Medulla oblongata (tissue), 1 donor: ENCODE measurements at regions not wholly inside any gene's neighbourhood (a gene's known extent, or its start where the extent isn't known, plus 50 kb on each side); places are given as distances from the start of the nearest gene placed in this dataset.
A peak's percentile ranks its signal among the peaks of the same experiment; 100 is the strongest.

Experiments used
- DNase-seq: peaks from one replicate; pipeline ENCODE4 v3.0.0-alpha.2; 2015; ENCODE audit errors: extremely low spot score

DNA sequence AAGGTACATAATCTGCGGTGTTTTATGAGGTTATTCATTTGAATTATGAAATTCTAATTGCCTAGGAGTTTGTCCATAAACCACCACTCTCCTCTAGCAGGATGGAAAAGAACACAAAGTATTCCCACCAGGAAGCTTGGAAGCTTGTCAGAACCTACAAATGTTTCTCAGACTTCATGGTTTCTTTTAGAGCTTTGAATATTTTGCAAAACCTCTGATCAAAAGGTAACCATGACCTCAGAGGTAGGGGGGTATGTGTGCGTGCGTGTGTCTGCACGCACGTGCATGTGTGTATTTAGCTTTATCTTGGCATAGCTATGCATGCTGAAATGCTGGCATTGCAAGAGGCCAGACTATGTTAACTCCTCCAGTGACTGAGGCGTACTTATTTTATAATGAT is 847.0 kb downstream of the TLE1 start:
- DNase-seq: peak; percentile 11

DNA sequence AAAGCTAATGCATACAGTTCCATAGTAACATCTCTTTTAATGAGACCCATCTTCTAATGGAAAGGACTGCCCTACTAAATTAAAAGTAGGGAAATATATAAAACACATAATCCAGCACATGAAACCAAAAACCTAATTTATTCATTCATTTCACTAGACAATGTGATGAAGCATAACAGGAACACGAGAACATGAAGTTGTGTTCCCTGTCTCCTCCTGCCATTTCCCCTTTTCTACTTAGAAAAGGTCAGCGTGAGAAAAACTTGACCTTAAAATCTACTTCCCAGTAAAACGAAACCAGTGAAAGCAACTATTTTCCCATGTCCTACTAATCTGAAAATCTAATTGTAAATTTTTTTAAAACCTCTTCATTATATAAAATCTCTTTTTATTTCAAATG is 847.5 kb downstream of the TLE1 start:
- DNase-seq: no peak

DNA sequence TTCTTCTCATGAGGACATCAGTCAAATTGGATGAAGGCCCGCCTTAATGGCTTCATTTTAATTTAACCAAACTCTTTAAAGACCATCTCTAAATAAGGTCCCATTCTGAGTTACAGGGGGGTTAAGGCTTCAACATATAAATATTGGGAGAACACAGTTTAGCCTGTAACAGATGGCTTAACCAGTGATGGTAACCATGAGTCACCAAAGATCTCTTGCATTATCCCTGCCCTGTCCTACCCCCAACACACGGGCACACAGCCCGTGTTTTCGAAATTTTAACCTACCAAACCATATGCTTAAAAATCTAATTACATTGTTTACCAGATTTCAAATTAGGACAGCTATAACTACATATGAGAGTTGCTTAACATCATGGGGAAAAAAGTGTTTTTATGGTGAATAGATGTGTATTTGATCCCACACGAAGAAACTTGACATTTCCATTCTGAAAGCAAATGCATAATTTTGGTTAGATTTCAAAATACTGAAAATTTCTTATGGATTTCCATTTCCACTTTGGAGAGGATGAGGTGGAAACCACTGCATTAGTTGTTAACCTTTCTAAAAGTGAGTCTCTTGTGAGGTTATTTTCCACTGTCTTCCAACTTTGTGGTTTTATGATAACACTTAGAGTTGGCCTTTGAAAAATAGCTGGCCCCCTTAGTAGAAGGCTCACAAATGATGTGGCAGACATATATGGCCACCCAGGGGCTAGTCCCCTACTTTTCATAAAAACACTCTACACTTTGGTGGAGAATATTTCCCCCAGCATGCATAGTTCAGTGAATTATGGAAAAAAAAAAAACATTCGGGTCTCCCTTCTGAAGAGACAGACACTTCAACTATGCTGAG is 849.3 kb downstream of the TLE1 start:
- no peak for DNase-seq

DNA sequence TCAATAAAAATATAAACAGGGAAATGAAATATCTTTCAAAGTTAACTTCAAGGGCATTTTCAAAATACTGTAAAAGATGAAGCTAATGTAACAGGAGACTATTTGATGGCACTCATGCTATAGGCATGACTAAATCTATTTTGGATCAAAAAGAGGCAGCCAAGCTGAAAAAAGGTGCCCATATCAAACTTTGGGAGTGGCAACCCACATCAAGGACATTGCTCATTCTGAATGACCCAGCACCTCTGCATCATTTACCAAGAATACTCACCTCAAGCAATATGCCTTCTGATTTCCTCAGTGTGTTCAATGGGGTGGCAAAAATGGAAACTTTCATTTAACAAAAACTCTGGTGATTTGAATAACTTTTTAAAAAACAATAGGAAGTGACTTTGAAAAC is 853.3 kb downstream of the TLE1 start:
- no peak for DNase-seq

DNA sequence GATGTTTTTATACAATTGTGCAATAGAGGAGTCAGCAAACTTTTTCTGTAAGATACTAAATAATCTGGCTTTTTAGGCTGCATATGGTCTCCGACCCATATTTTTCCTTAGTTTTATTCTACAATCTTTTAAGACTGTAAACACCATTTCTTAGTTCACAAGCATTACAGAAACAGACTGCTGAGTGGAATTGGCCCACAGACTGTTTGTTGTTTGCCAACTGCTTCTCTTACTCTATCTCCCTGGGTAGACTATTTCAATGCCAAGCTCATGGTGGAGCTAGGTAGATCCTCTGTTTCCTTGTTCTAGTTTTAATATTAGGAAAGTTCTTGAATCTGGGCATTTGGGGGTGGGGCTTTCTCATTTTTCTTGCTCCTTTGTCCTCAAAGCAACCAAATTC is 857.6 kb downstream of the TLE1 start:
- DNase-seq: no peak

DNA sequence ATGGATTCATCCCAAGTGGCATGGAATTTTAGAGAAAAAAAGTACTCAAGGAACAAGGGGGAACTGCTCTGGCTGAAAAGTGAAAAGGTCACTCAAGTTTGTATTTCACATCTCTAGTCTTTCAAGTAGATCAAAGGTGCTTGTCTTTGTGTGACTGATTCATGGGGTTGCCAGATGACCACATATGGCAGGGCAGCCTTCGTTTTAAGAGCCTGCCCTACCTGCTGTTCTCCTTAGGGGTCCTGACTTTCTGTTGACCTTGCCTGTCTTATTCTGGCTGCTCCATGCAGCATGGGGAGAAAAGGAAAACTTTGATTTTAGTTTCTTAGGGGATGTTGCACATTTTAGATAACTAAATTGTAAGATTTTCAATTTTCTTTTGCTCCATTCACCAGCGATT is 877.7 kb downstream of the TLE1 start:
- no peak for DNase-seq

DNA sequence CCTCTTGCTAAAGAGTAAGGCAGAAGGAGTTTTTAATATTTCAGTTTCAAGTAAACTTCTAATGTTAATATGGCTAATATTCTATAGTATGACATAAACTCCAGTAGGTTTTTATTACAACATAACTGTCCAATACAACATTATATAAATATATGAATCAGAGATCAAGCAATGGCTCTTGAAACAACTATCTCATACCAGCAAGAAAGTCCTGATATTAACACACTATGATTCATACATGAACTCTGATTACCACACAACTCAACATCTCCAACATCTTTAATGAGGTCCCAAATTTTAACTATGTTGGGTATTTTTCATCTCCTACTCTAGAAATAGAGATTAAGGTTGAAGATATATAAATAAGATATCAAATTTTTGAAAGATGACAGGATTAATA is 878.3 kb downstream of the TLE1 start:
- no peak for DNase-seq

DNA sequence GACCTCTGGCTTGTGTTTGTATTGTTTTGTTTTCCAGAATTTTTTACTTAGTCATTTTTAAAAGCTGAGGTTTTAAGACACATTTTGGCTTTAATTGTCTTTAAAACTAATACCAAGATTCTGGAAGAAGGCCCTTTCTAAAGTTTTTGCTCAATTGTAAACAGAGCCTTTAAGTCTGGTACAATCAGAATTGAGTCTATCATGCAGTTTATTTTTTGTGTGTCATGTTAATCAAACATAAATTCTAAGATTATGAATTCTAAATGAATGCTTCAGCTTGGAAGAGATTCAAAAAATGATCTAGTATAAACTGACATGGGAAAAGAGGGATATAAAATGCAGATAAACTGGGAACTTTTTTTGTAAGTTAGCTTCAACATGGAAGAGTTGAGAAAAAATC is 882.7 kb downstream of the TLE1 start:
- DNase-seq: no peak

DNA sequence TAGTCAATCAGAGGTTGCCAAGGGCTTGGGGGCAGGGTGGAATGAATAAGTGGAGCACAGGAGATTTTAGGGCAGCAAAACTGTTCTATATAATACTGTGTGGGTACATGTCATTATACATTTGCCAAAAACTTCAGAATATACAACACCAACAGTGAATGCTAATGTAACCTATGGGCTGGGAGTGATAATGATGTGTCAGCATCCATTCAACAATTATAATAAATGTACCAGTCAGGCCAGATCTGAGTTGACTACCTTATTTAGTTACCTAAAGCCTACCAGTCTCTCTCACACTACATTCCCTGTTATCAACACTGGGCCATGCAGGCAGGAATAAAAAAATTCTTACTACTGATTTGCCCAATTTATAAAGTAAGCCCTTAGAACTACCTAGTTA is 884.5 kb downstream of the TLE1 start:
- no peak for DNase-seq

DNA sequence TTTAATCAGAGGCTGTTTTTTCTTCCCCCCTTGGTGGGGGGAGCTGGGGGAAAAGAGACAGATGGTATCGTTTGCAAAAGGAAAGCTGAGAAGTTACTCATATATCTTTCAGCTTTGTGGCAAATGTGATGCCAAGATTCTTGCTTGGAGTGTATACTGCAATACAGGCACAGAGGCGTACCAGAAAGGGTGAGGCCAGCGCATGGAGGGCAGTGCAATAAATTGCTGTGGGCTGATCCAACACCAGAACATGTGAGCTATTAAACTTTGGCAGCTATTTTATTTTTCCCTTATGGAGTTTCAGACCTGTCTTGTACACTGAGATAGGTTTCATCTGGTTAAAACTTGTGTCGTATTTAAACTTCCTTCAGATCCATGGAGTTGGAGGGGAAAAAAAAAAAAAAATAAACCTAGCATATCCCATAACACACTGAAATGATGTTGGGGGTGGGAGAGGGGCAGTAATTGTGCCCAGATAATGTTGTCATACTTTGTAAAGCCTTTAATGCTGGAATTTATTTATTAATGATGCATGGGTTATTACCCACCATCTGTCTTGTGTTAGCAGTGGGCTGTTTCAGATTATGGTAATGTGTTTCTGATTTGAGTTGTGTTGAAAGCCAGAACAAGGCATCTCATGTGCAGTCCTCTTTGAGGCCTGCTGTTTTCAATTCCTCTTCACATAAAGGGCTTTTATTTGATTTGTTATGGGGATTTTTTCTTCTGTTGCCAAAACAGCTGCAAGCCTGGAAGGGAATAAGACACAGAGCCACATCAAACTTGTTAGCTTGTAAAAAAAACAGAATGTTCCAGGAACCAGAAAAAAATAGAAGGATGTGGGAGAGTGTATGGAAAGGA is 891.3 kb downstream of the TLE1 start:
- peak; percentile 85 for DNase-seq

DNA sequence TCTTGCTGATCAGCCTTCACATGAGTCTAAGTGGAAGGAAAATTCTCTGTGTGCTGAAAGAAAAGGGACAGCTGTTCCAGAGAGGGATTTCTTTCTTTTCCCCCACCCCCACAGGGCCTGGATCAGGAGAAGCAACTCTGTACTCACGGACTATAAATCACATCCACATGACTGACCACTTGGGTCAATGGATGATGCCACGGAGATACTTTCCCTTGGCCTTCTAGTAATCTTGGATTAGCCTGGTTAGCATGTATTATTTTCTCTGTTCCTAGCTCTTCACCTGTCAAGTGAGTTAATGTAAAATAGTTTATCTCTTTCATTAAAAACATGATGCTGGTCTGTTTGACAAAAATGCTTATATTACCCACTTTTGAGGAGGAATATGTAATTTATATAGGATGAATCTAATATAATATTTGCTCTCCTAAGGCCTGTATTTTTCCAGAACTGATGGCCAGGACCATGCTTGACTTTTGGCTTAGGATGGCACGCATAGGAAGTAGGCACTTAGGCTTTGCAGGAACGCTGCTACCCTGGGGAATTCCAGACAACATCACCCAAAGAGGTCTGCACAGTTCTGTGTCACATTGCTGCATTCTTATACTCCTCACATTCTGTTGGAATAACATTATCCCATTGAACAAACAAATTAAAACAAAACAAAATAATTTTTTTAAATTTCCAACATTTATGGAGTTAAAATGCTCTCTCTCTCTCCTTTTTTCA is 892.1 kb downstream of the TLE1 start:
- peak; percentile 17 for DNase-seq

DNA sequence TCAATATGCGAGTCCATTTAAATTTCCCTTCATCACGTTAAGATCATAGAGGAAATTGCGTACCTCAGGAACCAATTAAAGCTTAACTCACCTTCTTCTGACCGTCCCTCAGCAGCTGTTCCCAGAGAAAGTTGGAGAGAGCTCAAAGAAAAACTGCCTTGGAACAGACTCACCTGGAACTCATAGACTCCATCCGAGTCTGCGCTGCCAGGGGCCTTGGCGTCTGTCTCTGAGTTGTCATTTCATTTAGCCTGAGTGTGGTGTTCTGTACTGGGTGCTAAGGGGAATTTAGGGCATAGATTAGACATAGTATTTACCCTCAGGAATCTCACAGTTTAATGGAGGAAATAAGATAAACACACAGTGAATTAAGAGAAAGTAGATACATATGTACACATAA is 892.7 kb downstream of the TLE1 start:
- no peak for DNase-seq

DNA sequence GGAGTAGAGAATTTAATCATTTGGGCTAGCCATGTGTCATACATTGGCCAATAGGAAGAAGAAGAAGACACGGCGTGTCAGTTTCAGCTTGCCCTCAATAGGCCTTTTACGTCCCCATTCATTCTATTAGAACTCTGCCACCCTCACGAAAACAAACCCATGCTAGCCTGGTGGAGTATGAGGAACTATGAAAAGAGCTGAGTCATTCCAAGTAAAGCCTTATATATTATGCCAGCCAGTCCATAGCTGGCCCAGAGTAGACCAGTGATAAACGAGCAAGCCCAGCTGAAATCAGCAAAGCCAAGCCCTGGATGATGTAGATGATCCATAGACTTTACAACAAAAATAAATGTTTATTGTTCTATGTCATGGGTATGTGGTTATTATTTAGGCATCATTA is 895.1 kb downstream of the TLE1 start:
- DNase-seq: no peak

DNA sequence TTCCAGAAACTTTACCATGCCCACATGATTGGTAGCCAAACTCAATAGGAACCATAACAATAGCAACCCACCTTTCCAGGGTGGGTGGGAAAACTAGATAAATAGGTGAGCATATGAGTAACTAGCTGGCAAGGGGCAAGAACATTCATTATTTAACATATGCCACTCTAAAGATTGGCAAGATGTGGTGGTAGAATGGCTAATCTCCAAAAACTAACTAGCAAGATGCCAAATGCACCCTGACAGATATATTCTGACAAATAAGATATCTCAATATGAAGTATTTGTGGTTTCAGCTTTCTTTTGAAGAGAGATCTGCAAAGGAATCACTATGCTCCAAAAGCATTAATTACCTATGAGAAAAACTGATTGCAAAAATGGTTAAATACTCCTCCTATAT is 895.6 kb downstream of the TLE1 start:
- no peak for DNase-seq

DNA sequence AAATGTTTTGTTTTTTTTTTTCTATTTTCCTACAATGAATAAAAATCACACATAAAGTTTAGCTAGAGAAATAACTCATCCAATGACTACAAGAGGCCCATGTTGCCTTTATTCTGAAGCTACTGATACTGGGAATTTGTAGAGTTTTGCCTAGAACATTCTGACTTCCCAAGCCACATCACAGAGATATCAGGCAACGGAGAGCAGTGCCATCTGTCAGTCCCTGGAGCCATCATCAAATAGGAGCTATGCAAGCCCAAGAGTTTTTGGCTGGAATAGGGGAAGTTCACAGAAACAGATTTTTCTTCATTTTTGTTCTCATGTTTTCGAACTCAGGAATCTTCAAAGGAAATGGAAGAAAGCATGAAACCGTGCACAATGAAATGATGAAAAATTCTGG is 896.6 kb downstream of the TLE1 start:
- no peak for DNase-seq

DNA sequence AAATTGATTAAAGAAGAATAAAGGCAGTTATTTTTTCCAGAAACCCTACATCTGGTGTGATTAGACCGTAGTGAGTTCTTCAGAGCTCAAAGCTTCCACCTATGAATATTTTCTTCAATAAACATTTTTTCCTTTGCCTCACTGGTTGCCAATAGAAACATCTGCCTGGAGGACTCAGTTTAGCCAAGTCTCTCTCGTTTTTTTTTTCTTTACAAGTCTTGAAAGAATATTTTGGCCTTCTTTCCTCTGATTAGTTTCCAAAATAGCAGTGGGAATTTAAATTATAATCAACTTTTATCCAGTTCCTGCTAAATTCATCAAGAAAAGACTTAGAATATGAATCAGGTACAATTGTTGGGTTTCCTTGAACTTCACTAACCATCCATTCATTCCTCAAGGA is 897.5 kb downstream of the TLE1 start:
- DNase-seq: peak; percentile 17

DNA sequence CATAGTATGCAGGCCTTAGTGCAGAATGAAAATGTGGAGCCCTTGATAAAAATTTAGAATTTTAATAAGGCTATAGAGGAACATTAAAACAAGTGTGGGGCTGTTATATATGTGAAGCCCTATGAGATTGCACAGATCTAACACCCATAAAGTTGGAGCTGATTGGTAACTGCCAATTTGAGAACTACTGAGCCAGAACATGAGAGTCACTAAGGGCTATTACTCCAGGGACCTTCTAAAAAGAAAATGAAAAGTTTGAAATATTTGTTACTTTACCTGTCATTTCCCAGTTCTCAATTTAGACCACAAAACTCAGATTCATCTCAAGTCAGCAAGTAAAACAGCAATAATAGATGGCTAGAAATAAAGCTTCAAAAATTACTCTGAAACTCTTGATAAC is 898.6 kb downstream of the TLE1 start:
- no peak for DNase-seq

DNA sequence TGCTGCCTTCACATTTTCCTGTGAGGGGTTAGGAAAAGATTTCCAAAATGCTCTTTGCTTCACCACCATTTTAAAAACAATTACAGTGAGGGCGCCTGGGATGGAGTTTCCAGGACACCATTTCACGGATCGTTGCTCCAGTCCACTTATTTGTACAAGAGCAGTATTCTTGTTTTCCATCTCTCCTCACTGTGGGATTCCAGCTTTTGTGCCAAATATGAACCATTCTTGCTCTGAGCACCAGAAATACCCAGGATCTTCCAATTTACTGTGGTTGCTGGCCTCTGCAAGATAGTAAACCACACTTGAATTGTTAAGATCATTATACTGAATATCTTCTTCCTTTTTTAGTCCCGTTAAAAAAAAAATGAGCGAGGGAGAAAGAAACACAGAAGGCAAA is 899.5 kb downstream of the TLE1 start:
- peak; percentile 6 for DNase-seq

DNA sequence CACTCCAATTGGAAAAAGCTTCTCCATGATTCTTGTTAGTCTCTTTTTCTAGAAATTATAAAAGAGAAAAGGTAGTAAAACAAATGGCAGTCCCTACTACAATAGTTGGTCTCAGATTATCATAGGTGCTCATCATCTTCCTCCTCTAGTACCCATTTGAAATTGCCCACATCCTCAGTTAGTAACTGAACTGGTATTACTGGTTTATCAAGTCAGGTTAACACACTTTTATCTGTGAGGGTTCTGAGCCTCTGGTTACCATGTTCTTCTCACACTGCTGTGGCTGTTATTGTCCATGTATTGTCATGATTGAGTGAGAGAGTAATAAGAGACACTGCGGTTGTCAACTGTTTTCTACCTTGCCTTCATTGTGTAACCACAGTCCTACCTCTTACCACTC is 901.7 kb downstream of the TLE1 start:
- no peak for DNase-seq

DNA sequence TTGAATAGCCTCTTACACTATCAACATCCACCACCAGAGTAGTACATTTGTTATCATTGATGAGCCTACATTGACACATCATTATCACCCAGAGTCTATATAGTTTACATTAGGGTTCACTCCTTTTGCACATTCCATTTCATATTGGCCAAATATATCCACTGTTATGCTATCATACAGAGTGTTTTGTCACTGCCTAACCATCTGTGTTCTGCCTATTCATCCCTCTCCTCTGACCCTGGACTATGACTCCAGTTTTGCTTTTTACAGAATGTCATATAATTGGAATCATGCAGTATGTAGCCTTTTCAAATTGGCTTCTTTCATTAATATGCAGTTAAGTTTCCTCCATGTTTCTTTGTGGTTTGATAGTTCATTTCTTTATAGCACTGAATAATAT is 904.7 kb downstream of the TLE1 start:
- no peak for DNase-seq

DNA sequence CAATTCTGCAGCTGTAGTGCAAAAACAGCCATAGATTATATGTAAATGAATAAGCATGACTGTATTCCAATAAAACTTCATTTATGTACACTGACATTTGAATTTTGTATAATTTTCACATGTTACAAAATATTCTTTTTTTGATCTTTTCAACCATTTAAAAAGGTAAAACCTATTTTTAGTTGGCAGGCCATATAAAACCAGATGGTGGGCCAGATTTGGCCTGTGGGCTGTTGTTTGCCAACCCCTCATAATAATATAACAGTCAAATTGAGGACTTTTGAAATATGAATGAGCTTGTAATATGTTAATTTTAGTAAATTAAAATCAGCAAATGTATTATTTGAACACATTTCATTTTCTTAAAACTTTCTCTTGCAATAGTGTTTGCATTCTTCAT is 913.4 kb downstream of the TLE1 start:
- no peak for DNase-seq

DNA sequence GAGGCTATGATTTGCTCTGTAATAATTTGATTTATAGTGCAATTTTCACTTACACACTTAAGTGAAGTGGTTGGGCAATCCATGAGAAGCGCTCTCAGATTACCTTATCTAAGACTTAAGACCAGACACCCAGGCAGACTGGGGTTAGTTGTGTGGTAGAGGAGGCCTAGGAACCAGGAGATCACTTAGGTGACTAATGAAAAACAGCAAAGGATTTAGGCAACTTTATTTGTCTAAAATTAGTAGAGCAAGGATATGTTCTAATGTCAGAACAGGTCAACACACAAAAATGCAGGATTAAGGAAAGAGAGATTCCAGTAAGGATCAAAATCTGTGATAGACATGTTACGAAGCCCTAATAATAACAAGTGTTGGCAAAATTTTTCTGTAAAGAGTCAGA is 913.8 kb downstream of the TLE1 start:
- no peak for DNase-seq
